GM19438 (cell line): ENCODE measurements at regions not wholly inside any gene's neighbourhood (a gene's known extent, or its start where the extent isn't known, plus 50 kb on each side); places are given as distances from the start of the nearest gene placed in this dataset.

Experiments used
- ATAC-seq: cut with Tn5 transposase; IDR thresholded peaks from one replicate; pipeline ENCODE4 v1.9.1; 2021; ENCODE audit warnings: low read depth; ENCODE audit not compliant: unreplicated experiment

DNA sequence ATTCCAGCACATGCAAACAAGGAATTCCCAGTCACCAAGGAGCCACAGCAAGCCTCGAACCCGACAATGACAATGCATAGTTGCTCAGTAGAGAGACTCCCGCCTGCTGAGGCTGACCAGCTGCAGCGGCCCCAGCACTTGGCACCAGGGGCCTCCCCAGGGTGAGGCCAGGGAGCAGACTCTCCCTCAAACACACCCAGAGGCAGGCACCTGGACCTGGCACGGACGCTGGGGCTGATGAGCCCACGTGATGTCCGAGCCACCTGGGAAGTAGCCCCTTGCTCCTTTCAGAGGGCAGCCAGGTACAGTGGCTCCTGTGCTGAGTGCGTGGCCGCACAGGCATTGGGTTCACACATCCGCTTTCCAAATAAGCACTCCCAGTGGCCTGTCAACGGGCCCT is 315.9 kb upstream of the TGFBR2 start:
- ATAC-seq: no peak

GRCh38 chr3:30292192-30292893 is 314.1 kb upstream of the TGFBR2 start:
- ATAC-seq: no peak

DNA sequence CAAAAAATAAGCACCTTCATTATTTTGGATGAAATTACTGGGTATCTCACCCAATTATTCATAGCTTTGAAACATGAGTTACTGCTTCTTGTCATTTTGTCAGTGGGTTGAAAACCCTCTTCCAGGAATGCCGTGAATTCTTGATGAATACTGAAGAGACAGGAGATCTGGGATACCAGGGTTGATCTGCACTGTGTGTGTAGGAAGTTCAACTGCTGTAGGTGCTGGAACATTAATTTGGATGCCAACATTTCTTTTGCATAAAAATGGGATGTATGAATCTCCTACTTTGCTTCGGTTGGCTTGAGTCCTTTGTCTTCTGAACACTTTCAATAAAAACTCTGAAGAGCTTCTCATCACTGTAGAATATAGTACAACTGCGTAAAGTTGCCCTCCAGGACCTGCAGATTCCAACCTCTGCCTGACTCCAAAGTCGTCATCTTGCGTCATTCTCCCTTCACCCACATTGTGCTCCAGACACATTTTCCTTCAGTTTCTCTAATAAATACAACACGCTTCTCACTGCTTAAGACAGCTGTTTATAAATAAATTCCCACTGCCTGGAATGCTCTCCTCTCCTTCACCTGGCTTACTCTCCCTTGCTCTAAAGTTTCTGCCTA is 312.7 kb upstream of the TGFBR2 start:
- no peak for ATAC-seq

- ATAC-seq: no peak
Measured at GRCh38 chr3:30294241-30294667, 312.1 kb upstream of the TGFBR2 start.

- ATAC-seq: no peak
Measured at GRCh38 chr3:30297112-30297511, 309.3 kb upstream of the TGFBR2 start.

- no peak for ATAC-seq
Measured at GRCh38 chr3:30299674-30300385, 306.6 kb upstream of the TGFBR2 start.

- no peak for ATAC-seq
Measured at GRCh38 chr3:30300809-30301208, 305.6 kb upstream of the TGFBR2 start.

- ATAC-seq: no peak
Measured at GRCh38 chr3:30302027-30302426, 304.4 kb upstream of the TGFBR2 start.

DNA sequence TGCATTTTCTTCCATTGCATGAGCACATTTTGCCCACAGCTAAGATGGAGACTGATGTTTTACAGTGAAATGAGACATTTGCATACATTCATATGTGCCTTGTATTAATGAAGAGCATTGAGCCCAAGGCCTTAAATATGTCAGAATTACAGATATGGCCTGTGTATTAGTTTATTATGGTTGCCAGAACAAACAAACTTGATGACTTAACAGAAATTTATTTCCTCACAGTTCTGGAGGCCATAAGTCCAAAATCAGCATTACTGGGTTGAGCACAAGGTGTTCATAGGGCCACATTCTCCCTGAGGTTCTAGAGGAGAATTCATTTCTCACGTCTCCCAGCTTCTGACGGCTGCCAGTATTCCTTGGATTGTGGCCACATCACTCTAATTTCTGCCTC is 302.6 kb upstream of the TGFBR2 start:
- no peak for ATAC-seq

DNA sequence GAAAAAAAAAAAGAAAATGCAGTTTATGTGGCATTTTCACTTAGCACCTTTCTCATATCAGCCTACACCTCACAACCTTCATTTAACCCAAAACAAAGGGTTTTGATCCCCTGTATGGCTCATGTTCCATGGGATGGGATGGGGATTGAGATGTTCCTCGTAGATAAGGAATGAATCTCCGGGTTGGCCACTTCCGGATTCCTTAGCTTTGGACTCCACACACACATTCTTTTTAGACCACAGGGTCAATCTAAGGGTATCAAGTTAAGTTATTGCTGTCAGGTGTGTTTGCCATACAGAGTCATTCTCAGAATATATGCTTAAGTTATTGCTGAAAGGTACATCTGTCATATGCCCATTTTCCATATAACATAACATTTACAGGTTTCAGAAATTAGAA is 301.4 kb upstream of the TGFBR2 start:
- ATAC-seq: no peak

DNA sequence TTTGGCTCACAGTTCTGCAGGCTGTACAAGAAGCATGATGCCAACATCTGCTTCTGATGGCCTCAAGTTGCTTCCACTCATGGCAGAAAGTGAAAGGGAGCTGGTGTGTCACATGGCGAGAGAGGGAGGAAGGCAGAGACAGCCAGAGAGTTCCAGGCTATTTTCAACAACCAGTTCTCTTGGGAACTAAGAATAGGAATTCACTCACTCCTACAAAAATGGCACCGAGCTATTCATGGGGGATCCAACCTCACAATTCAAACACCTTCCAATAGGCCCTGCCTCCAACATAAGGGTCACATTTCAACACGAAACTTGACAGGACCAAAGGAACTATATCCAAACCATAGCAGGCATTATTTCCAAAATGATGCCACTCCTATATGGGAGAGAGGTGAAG is 299.5 kb upstream of the TGFBR2 start:
- no peak for ATAC-seq

GRCh38 chr3:30307372-30307950 is 298.9 kb upstream of the TGFBR2 start:
- no peak for ATAC-seq

DNA sequence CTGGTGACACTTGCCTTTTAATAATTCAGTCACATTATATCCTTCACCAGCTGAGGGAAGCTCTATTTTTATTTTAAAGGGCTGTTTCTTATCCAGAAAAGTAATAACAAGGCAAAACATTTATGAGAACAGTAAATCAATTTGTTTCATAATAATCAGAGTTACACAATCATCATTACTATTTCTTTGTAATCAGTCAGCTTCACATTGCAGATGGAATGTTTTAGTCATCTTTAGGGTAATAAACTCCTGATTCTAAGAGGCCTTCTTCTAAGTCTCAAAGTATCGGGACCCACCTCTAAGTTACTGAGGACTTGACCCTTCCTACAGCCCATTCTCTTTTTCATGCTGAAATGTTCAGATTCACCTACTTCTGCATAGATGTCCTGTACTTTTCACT is 298.3 kb upstream of the TGFBR2 start:
- ATAC-seq: no peak

DNA sequence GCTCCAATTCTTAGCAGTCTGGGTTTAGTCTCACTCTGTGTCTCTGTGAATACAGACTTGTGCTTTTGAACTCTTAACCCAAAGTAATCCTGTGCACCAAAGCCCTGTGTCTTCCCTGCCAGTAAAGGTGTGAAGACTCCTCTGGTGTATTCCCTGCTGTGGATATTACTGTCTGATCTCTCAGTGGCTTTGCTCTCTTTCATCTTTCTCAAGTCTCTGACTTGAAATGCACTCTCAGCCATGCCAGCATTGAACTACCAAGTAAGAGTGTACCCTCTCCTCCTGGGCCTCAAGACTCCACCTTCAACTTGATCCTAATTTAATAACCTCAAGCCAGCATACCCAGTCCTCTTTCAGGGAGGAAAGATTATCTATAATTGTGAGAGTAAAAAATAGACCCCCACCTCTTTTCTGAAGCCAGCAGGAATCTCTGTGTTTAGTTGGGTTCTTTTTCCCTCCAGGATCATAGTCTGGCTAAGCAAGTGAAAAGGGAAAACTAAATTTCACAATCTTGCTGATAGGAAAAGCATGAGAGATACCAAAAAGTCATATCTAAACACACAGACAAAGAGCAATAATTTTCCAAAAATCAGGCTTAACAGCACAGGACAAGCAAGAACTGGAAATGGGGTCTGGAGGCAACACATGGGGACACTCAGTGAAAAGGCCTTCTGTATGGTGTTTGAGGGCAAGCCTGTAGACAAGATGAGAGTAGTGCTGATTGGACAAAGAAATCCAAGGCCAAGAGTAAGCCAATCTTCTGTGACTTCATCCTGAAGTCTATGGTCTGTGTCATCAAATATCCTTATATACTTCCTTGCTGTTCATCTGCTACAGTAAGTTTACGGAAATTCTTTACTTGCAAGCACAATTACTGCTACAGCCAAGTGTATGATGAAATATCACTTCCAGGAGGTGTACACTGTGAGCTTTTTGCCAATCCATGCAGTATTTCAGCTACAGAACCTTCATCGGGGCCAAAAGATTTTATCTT is 296.1 kb upstream of the TGFBR2 start:
- ATAC-seq: no peak

DNA sequence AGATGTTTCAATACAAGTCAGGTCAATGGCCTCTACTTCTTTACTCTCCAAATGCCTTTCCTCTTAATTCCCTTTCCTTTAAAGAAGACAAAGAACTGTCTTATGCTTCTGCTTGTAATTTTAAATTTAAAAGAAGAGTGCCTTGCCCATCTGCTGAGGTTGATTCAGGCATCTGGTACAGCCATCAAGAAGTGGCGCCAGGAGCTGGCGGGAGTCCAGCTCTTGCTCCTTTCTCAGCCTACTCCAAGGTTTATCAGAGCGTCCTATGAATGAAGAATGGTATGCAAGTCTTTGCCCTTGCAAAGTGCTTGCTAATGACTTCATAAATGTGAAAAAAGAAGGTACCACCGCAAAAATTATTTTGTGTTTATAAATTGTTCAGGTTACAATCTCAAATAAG is 294.6 kb upstream of the TGFBR2 start:
- ATAC-seq: no peak

DNA sequence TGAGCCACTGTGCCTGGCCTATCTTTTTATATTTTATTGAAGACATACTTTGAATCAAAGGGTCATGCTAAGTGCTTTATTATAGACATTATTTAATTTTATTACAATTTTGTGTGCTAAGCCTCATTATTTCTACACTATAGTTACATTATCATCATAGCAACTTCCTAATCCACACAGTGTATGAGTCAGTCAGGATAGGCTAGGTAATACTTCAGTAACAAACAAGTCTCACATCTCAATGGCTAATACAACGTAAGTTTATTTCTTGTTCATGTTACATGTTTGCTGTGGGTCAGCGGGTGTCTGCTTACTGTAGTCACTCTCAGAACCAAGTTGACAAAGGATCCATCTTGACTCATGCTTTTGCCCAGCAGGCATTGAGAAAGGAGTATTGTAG is 292.6 kb upstream of the TGFBR2 start:
- ATAC-seq: no peak

- ATAC-seq: no peak
Measured at GRCh38 chr3:30314757-30315325, 291.6 kb upstream of the TGFBR2 start.

DNA sequence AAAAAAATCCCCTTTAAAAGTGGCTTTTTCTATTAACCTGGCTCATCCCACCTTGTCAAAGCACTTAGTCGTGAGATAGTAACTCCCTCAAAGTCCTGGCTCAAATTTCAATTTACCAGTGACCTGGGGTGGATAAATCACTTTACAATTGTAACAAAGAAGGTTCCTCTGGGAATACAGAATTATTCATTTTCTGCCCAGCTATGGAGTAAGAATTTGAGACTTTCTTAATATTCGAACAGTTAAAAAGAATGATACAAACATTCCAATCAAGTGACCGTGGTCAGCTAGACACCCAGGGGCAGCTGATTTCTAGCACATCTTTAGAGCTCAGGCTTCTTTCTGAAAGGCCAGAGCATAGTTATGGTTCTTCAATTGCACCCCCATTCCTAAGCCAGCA is 291.0 kb upstream of the TGFBR2 start:
- ATAC-seq: no peak

GRCh38 chr3:30317561-30317960 is 288.8 kb upstream of the TGFBR2 start:
- no peak for ATAC-seq

DNA sequence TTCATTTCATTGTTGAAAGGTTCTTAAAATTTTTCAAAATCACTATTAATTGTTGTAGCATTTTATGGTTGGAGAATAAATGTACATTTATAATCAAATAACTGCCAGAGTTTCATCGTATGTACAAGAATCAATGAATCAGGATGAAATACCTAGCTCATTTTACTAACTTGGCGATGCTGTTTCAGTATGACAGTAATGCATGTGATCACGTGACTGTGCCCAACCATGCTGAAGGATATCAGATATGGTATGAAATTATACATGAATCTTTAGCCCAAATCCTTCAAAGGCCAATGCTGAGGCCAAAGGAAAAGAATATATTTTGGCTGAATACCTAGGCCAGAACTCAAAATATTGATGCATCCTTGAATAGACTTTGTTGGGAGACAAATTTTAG is 288.3 kb upstream of the TGFBR2 start:
- ATAC-seq: no peak
